CD8-positive, alpha-beta memory T cell (primary cell): ENCODE measurements at regions not wholly inside any gene's neighbourhood (a gene's known extent, or its start where the extent isn't known, plus 50 kb on each side); places are given as distances from the start of the nearest gene placed in this dataset.
"Not testable (repeated sequence)": the region's sequence is repeated elsewhere in the genome, so short reads cannot be mapped to it uniquely, and the experiment has no call there.

Source experiments
- CTCF ChIA-PET: fragments of 350-600 bp; sonication (Branson Sonifier 250); formaldehyde crosslinking; loops from one replicate; lab custom pipeline; 2021; ENCODE audit warnings: antibody characterized with exemption; lab: Charles Lee
- POLR2A ChIA-PET: fragments of 350-600 bp; sonication (Branson Sonifier 250); formaldehyde crosslinking; loops from one replicate; lab custom pipeline; 2021; ENCODE audit warnings: antibody characterized with exemption; lab: Charles Lee
- DNase-seq, 5 donors: peaks; one replicate each; pipeline versions ENCODE4 v3.0.0 to v3.0.0-alpha.2; 2020 to 2022; ENCODE audit warnings: mixed read lengths in 1 of 5
- H3K27ac ChIP-seq: one replicate; pipeline ENCODE4 v1.7.0; 2013; ENCODE audit warnings: low read depth, mild to moderate bottlenecking, low read length, moderate library complexity
- H3K27me3 ChIP-seq: 2 replicates; pipeline ENCODE4 v1.7.0; 2013; ENCODE audit warnings: low read length, mild to moderate bottlenecking; ENCODE audit not compliant: insufficient read depth, poor library complexity, severe bottlenecking
- H3K36me3 ChIP-seq: 2 replicates; pipeline ENCODE4 v1.7.0; 2013; ENCODE audit warnings: mild to moderate bottlenecking, low read length, moderate library complexity; ENCODE audit not compliant: insufficient read depth
- H3K4me1 ChIP-seq: 2 replicates; pipeline ENCODE4 v1.7.0; 2013; ENCODE audit warnings: mild to moderate bottlenecking, low read length, moderate library complexity; ENCODE audit not compliant: insufficient read depth
- H3K4me3 ChIP-seq: 2 replicates; pipeline ENCODE4 v1.7.0; 2013; ENCODE audit warnings: mild to moderate bottlenecking, low read length
- H3K9me3 ChIP-seq: 2 replicates; pipeline ENCODE4 v1.7.0; 2013; ENCODE audit warnings: mild to moderate bottlenecking, low read length
- H3K27ac Mint-ChIP-seq, 8 donors: one replicate each; pipeline ENCODE4 v1.8.0; 2020 to 2021; ENCODE audit warnings: mixed read lengths in 8 of 8, mild to moderate bottlenecking in 6 of 8, inconsistent platforms in 3 of 8, moderate library complexity in 3 of 8
- H3K27me3 Mint-ChIP-seq, 2 donors: one replicate each; pipeline ENCODE4 v1.8.0; 2020 to 2021; ENCODE audit warnings: mixed read lengths in 2 of 2, mild to moderate bottlenecking in 1 of 2, moderate library complexity in 1 of 2
- H3K36me3 Mint-ChIP-seq, 3 donors: one replicate each; pipeline ENCODE4 v1.8.0; 2020 to 2021; ENCODE audit warnings: mixed read lengths in 3 of 3, inconsistent platforms in 1 of 3, mild to moderate bottlenecking in 1 of 3
- H3K4me1 Mint-ChIP-seq, 3 donors: one replicate each; pipeline ENCODE4 v1.8.0; 2020 to 2021; ENCODE audit warnings: mixed read lengths in 3 of 3, inconsistent platforms in 1 of 3, mild to moderate bottlenecking in 1 of 3
- H3K4me3 Mint-ChIP-seq, 7 donors: one replicate each; pipeline ENCODE4 v1.8.0; 2020 to 2021; ENCODE audit warnings: mixed read lengths in 7 of 7, mild to moderate bottlenecking in 6 of 7, moderate library complexity in 4 of 7, inconsistent platforms in 2 of 7
- H3K9me3 Mint-ChIP-seq, 5 donors: one replicate each; pipeline ENCODE4 v1.8.0; 2020 to 2022; ENCODE audit warnings: mixed read lengths in 5 of 5, mild to moderate bottlenecking in 3 of 5, moderate library complexity in 2 of 5, inconsistent platforms in 1 of 5

GRCh38 chr1:31485166-31485565 is 72.2 kb downstream of the SERINC2 start:
- POLR2A ChIA-PET: no interaction called here
- no peak overlapping the region for H3K27ac Mint-ChIP-seq
- peaks cover 10 to 15% (median 10%) of the 10 kb centered on the region in 3 donors for H3K4me1 Mint-ChIP-seq
- H3K36me3 Mint-ChIP-seq: peaks cover 0 to 31% (median 0%) of the 10 kb centered on the region in 3 donors
- no peaks in the 10 kb centered on the region for H3K36me3 ChIP-seq
- no peak for DNase-seq
- H3K27me3 Mint-ChIP-seq: peaks cover 3 to 8% of the 10 kb centered on the region in 2 donors
- no peak overlapping the region for H3K4me3 Mint-ChIP-seq
- H3K9me3 ChIP-seq: no peaks in the 10 kb centered on the region
- H3K4me3 ChIP-seq: no peak overlapping the region
- peaks cover 3 to 10% (median 6%) of the 10 kb centered on the region in 5 donors for H3K9me3 Mint-ChIP-seq
- no peaks in the 10 kb centered on the region for H3K27me3 ChIP-seq
- CTCF ChIA-PET: no interaction called here
- H3K27ac ChIP-seq: no peak overlapping the region
- no peaks in the 10 kb centered on the region for H3K4me1 ChIP-seq

DNA sequence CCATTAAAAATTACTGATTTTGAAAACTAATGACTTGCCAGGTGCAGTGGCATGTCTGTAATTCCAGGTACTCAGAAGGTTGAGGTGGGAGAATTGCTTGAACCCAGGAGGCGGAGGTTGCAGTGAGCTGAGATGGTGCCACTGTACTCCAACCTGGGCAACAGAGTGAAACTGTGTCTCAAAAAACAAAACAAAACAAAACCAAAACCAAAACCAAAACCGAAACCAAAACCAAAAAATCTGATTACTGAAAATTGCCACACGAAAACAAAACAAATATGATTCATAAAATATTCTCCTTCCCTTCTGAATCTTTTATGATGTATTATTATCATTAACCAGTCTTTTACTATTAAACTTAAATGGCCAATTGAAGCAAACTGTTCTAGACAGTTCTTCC is 74.1 kb downstream of the SERINC2 start:
- DNase-seq: no peak
- H3K4me3 Mint-ChIP-seq: peak overlapping the region in 6 of 7 donors; percentile 36 to 57 (median 42)
- no peak overlapping the region for H3K27ac ChIP-seq

GRCh38 chr1:31487721-31488293 is 74.8 kb downstream of the SERINC2 start:
- POLR2A ChIA-PET: no interaction called here

More for the DNA sequence above, 74.1 kb downstream of the SERINC2 start:
- Histone ChIP-seq H3K4me1 (no peaks in the 10 kb centered on the region), H3K36me3 (no peaks in the 10 kb centered on the region), H3K27me3 (no peaks in the 10 kb centered on the region), H3K9me3 (no peaks in the 10 kb centered on the region), H3K4me3 (no peak overlapping the region)
- H3K4me1 Mint-ChIP-seq: peaks cover 10 to 15% (median 10%) of the 10 kb centered on the region in 3 donors
- H3K27ac Mint-ChIP-seq: peak overlapping the region; percentile 12 to 60 (median 42)
- peaks cover 0 to 4% (median 0%) of the 10 kb centered on the region in 5 donors for H3K9me3 Mint-ChIP-seq
- H3K27me3 Mint-ChIP-seq: no peaks in the 10 kb centered on the region
- peaks cover 0 to 21% (median 0%) of the 10 kb centered on the region in 3 donors for H3K36me3 Mint-ChIP-seq
- ChIA-PET POLR2A (no interaction called here), CTCF (no interaction called here)

DNA sequence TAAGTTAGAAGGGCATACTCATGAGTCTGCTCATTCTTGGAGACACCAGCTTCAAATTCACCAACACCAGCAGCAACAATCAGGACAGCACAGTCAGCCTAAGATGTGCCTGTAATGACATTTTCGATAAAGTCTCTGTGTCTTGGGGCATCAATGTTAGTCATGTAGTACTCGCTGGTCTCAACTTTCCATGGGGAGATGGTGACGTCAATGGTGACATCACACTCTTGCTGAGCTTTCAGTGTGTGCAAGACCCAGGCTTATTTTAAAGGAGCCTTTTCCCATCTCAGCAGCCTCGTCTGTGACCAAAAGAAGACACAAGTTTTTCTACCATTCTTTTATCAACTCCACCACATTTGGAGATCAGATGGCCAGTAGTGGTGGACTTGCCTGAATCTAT is 75.5 kb downstream of the SERINC2 start:
- Mint-ChIP-seq H3K4me3 (no peak overlapping the region), H3K9me3 (peaks cover 0 to 4% (median 0%) of the 10 kb centered on the region in 5 donors), H3K36me3 (peaks cover 0 to 21% (median 0%) of the 10 kb centered on the region in 3 donors), H3K4me1 (peaks cover 10 to 15% (median 10%) of the 10 kb centered on the region in 3 donors), H3K27me3 (no peaks in the 10 kb centered on the region), H3K27ac (no peak overlapping the region)
- Histone ChIP-seq H3K4me3 (no peak overlapping the region), H3K4me1 (no peaks in the 10 kb centered on the region), H3K9me3 (no peaks in the 10 kb centered on the region), H3K36me3 (no peaks in the 10 kb centered on the region), H3K27ac (no peak overlapping the region), H3K27me3 (no peaks in the 10 kb centered on the region)
- ChIA-PET POLR2A (no interaction called here), CTCF (interaction anchor here (1.0 kb wide), 1 partner anchor 18 kb away, joined by 3 read pairs; no protein-coding TSS in a partner anchor)
- DNase-seq: no peak

More at GRCh38 chr1:31487721-31488293, 74.8 kb downstream of the SERINC2 start:
- Histone ChIP-seq H3K27me3 (no peaks in the 10 kb centered on the region), H3K4me3 (no peak overlapping the region), H3K36me3 (no peaks in the 10 kb centered on the region), H3K9me3 (no peaks in the 10 kb centered on the region), H3K4me1 (no peaks in the 10 kb centered on the region), H3K27ac (no peak overlapping the region)
- Mint-ChIP-seq H3K4me1 (peaks cover 10 to 15% (median 10%) of the 10 kb centered on the region in 3 donors), H3K36me3 (peaks cover 0 to 21% (median 0%) of the 10 kb centered on the region in 3 donors), H3K4me3 (peak overlapping the region in 4 of 7 donors; percentile 0 to 57 (median 30)), H3K9me3 (peaks cover 0 to 4% (median 0%) of the 10 kb centered on the region in 5 donors), H3K27ac (peak overlapping the region in 4 of 8 donors; percentile 24 to 56 (median 35)), H3K27me3 (no peaks in the 10 kb centered on the region)
- CTCF ChIA-PET: interaction anchor here (1.0 kb wide), 1 partner anchor 19 kb away, joined by 3 read pairs; no protein-coding TSS in a partner anchor
- DNase-seq: no peak

DNA sequence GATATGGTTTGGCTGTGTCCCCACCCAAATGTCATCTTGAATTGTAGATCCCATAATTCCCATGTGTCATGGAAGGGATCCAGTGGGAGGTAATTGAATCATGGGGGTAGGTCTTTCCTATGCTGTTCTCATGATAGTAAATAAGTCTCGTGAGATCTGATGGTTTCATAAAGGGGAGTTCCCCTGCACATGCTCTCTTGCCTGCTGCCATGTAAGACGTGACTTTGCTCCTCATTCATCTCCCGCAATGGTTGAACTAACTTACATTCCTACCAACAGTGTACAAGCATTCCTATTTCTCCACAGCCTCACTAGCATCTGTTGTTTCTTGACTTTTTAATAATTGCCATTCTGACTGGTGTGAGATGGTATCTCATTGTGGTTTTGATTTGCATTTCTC is 76.6 kb downstream of the SERINC2 start:
- CTCF ChIA-PET, H3K27me3 ChIP-seq, H3K9me3 Mint-ChIP-seq, DNase-seq, H3K4me1 ChIP-seq, H3K27ac ChIP-seq, POLR2A ChIA-PET, H3K4me3 Mint-ChIP-seq, H3K36me3 ChIP-seq, H3K27me3 Mint-ChIP-seq, H3K27ac Mint-ChIP-seq, H3K9me3 ChIP-seq, H3K4me3 ChIP-seq: not testable (repeated sequence)
- H3K4me1 Mint-ChIP-seq: peaks cover 10 to 15% (median 10%) of the 10 kb centered on the region in 3 donors
- peaks cover 0 to 21% (median 0%) of the 10 kb centered on the region in 3 donors for H3K36me3 Mint-ChIP-seq

- Mint-ChIP-seq H3K36me3 (peaks cover 0 to 17% (median 0%) of the 10 kb centered on the region in 3 donors), H3K4me1 (peaks cover 10 to 15% (median 10%) of the 10 kb centered on the region in 3 donors)
- H3K27ac ChIP-seq, DNase-seq, H3K4me3 Mint-ChIP-seq, H3K27me3 Mint-ChIP-seq, H3K9me3 Mint-ChIP-seq, H3K4me3 ChIP-seq, H3K4me1 ChIP-seq, H3K36me3 ChIP-seq, H3K27ac Mint-ChIP-seq, H3K27me3 ChIP-seq, POLR2A ChIA-PET, CTCF ChIA-PET, H3K9me3 ChIP-seq: not testable (repeated sequence)
Measured at GRCh38 chr1:31490596-31490995, 77.6 kb downstream of the SERINC2 start.

DNA sequence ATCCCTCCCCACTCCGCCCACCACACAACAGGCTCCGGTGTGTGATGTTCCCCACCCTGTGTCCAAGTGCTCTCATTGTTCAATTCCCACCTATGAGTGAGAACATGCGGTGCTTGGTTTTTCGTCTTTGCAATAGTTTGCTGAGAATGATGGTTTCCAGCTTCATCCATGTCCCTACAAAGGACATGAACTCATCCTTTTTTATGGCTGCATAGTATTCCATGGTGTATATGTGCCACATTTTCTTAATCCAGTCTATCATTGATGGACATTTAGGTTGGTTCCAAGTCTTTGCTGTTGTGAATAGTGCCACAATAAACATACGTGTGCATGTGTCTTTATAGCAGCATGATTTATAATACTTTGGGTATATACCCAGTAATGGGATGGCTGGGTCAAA is 81.0 kb upstream of the TINAGL1 start:
- H3K4me3 Mint-ChIP-seq, H3K4me3 ChIP-seq, H3K27ac Mint-ChIP-seq, CTCF ChIA-PET, H3K36me3 Mint-ChIP-seq, H3K9me3 Mint-ChIP-seq, H3K36me3 ChIP-seq, H3K9me3 ChIP-seq, H3K4me1 Mint-ChIP-seq, H3K27ac ChIP-seq, H3K4me1 ChIP-seq, H3K27me3 Mint-ChIP-seq, DNase-seq, H3K27me3 ChIP-seq, POLR2A ChIA-PET: not testable (repeated sequence)

DNA sequence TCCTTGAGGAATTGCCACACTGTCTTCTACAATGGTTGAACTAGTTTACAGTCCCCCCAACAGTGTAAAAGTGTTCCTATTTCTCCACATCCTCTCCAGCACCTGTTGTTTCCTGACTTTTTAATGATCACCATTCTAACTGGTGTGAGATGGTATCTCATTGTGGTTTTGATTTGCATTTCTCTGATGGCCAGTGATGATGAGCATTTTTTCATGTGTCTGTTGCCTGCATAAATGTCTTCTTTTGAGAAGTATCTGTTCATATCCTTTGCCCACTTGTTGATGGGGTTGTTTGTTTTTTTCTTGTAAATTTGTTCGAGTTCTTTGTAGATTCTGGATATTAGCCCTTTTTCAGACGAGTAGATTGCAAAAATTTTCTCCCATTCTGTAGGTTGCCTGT is 80.5 kb upstream of the TINAGL1 start:
- H3K27ac ChIP-seq, H3K27me3 ChIP-seq, H3K4me3 Mint-ChIP-seq, H3K27me3 Mint-ChIP-seq, DNase-seq, H3K4me1 Mint-ChIP-seq, H3K9me3 Mint-ChIP-seq, H3K36me3 Mint-ChIP-seq, H3K4me1 ChIP-seq, H3K4me3 ChIP-seq, H3K27ac Mint-ChIP-seq, CTCF ChIA-PET, H3K36me3 ChIP-seq, POLR2A ChIA-PET, H3K9me3 ChIP-seq: not testable (repeated sequence)
